ENCODE measurements at regions not wholly inside any gene's neighbourhood (a gene's known extent, or its start where the extent isn't known, plus 50 kb on each side); places are given as distances from the start of the nearest gene placed in this dataset.

- Histone ChIP-seq H3K9ac (ENCODE audit: low read length) (no peak overlapping the region), H3K79me2 (ENCODE audit: insufficient read depth, low read length) (no peaks in the 10 kb centered on the region), H3K4me1 (ENCODE audit: control insufficient read depth in 1 of 2, insufficient read depth in 2 of 2, low read length in 2 of 2) (no peaks in the 10 kb centered on the region), H3K4me2 (ENCODE audit: low read length) (no peak overlapping the region), H3K9me2 (ENCODE audit: insufficient read depth) (no peaks in the 10 kb centered on the region), H3K9me3 (ENCODE audit: control insufficient read depth in 1 of 2, insufficient read depth in 1 of 2, low read depth in 1 of 2, low read length in 2 of 2) (no peaks in the 10 kb centered on the region), H3K27me3 (ENCODE audit: insufficient read depth, low read length) (no peaks in the 10 kb centered on the region), H4K20me1 (ENCODE audit: insufficient read depth) (no peaks in the 10 kb centered on the region), H3K36me3 (ENCODE audit: control insufficient read depth in 1 of 2, insufficient read depth in 2 of 2, low read length in 2 of 2) (no peaks in the 10 kb centered on the region), H3K27ac (ENCODE audit: low read depth, low read length) (no peak overlapping the region), H3K4me3 (replicated peaks in 1 of 2; ENCODE audit: low read depth in 1 of 2, low read length in 2 of 2) (no peak overlapping the region), H2AFZ (ENCODE audit: low read depth, low read length, poor library complexity, severe bottlenecking) (no peak overlapping the region)
- TF ChIP-seq SIN3A (IDR thresholded peaks at IDR 0.05; ENCODE audit: low read depth) (no peak), EZH2phosphoT487 (IDR thresholded peaks at IDR 0.05; ENCODE audit: borderline replicate concordance) (no peak), CBX3 (IDR thresholded peaks at IDR 0.05; ENCODE audit: low read depth) (no peak), SRF (IDR thresholded peaks at IDR 0.05; ENCODE audit: low read depth) (no peak), CEBPB (IDR thresholded peaks at IDR 0.05; ENCODE audit: low read depth) (no peak), ATF3 (IDR thresholded peaks at IDR 0.05) (no peak), YY1 (IDR thresholded peaks at IDR 0.05; ENCODE audit: extremely low read depth, insufficient replicate concordance, low read depth, low read length) (no peak), ELF1 (IDR thresholded peaks at IDR 0.05; ENCODE audit: borderline replicate concordance, low read depth) (no peak), ZBTB33 (IDR thresholded peaks at IDR 0.05; ENCODE audit: extremely low read depth, insufficient replicate concordance, low read length) (no peak), MAX (IDR thresholded peaks at IDR 0.05) (no peak), ZNF274 (IDR thresholded peaks at IDR 0.05; ENCODE audit: low read depth, low read length) (no peak), EZH2 (IDR thresholded peaks at IDR 0.05) (no peak), FOSL1 (IDR thresholded peaks at IDR 0.05; ENCODE audit: low read depth) (no peak), EGR1 (IDR thresholded peaks at IDR 0.05; ENCODE audit: low read depth) (no peak), REST (IDR thresholded peaks at IDR 0.05; ENCODE audit: low read depth) (no peak), JUND (IDR thresholded peaks at IDR 0.05) (no peak), POLR2AphosphoS5 (IDR thresholded peaks at IDR 0.05; ENCODE audit: low read depth, low read length) (no peak), SP1 (IDR thresholded peaks at IDR 0.05; ENCODE audit: low read depth) (no peak), TCF7L2 (IDR thresholded peaks at IDR 0.05; ENCODE audit: borderline replicate concordance, extremely low read depth, insufficient read depth, insufficient read length) (no peak), ZFX (IDR thresholded peaks at IDR 0.05) (no peak)
- ChIA-PET CTCF (no interaction called here), POLR2A (no interaction called here), RAD21 (ENCODE audit: low non-redundant PET in 1 of 2, low total read pairs in 2 of 2, uncharacterized antibody in 2 of 2, unreplicated experiment in 2 of 2) (no interaction called here)
- DNase-seq (ENCODE audit: low read depth, low spot score) (no peak), ATAC-seq (no peak)
- no TSS peak for BruUV-seq (replicated peaks)
- intact Hi-C loops (cut with micrococcal nuclease): no loop called here
Measured at GRCh38 chr6:49145280-49145679, 317.8 kb downstream of the MMUT start.
